Neural crest cell (in vitro differentiated cells): ENCODE measurements at regions not wholly inside any gene's neighbourhood (a gene's known extent, or its start where the extent isn't known, plus 50 kb on each side); places are given as distances from the start of the nearest gene placed in this dataset.

ENCODE experiments used
- DNase-seq: peaks from one replicate; pipeline ENCODE4 v3.0.0; 2021; ENCODE audit warnings: low read depth, mixed read lengths, low spot score
- H3K27ac Mint-ChIP-seq: one replicate; pipeline ENCODE4 v1.8.0; 2021; ENCODE audit warnings: mild to moderate bottlenecking, mixed read lengths; ENCODE audit not compliant: unreplicated experiment
- H3K27me3 Mint-ChIP-seq: 2 replicates; pipeline ENCODE4 v1.8.0; 2021; ENCODE audit warnings: low read depth, mild to moderate bottlenecking, mixed read lengths
- H3K36me3 Mint-ChIP-seq: 2 replicates; pipeline ENCODE4 v1.8.0; 2021; ENCODE audit warnings: low read depth, mild to moderate bottlenecking, mixed read lengths
- H3K4me1 Mint-ChIP-seq: 2 replicates; pipeline ENCODE4 v1.8.0; 2021; ENCODE audit warnings: mixed read lengths
- H3K4me3 Mint-ChIP-seq: one replicate; pipeline ENCODE4 v1.8.0; 2021; ENCODE audit warnings: mild to moderate bottlenecking, mixed read lengths
- H3K9me3 Mint-ChIP-seq: 2 replicates; pipeline ENCODE4 v1.8.0; 2021; ENCODE audit warnings: mixed read lengths
- CTCF ChIP-seq: fragments of 200-600 bp; sonication (generic); conservative IDR thresholded peaks from 2 replicates; pipeline ENCODE4 v1.5.0; 2021; ENCODE audit warnings: antibody characterized with exemption, mild to moderate bottlenecking

- H3K4me1 Mint-ChIP-seq: peaks cover 46% of the 10 kb centered on the region
- no peak for TF ChIP-seq CTCF
- no peaks in the 10 kb centered on the region for H3K9me3 Mint-ChIP-seq
- no peaks in the 10 kb centered on the region for H3K36me3 Mint-ChIP-seq
- H3K4me3 Mint-ChIP-seq: no peak overlapping the region
- H3K27ac Mint-ChIP-seq: no peak overlapping the region
- peaks cover 82% of the 10 kb centered on the region for H3K27me3 Mint-ChIP-seq
- DNase-seq: no peak
Observed at GRCh38 chr10:101294109-101294508, 59.9 kb upstream of the BTRC start.

GRCh38 chr10:101295261-101295660, 58.7 kb upstream of the BTRC start:
- peak overlapping the region; percentile 55 for H3K4me3 Mint-ChIP-seq
- no peak for DNase-seq
- H3K27ac Mint-ChIP-seq: no peak overlapping the region
- H3K36me3 Mint-ChIP-seq: no peaks in the 10 kb centered on the region
- TF ChIP-seq CTCF: no peak
- H3K9me3 Mint-ChIP-seq: no peaks in the 10 kb centered on the region
- H3K4me1 Mint-ChIP-seq: peaks cover 38% of the 10 kb centered on the region
- H3K27me3 Mint-ChIP-seq: peaks cover 76% of the 10 kb centered on the region

GRCh38 chr10:101297901-101298486, 56.0 kb upstream of the BTRC start:
- TF ChIP-seq CTCF: peak; percentile 91
- Mint-ChIP-seq H3K9me3 (no peaks in the 10 kb centered on the region), H3K27ac (no peak overlapping the region), H3K4me3 (peak overlapping the region; percentile 24), H3K4me1 (peaks cover 28% of the 10 kb centered on the region), H3K36me3 (no peaks in the 10 kb centered on the region), H3K27me3 (peaks cover 65% of the 10 kb centered on the region)
- peak; percentile 87 for DNase-seq

DNA sequence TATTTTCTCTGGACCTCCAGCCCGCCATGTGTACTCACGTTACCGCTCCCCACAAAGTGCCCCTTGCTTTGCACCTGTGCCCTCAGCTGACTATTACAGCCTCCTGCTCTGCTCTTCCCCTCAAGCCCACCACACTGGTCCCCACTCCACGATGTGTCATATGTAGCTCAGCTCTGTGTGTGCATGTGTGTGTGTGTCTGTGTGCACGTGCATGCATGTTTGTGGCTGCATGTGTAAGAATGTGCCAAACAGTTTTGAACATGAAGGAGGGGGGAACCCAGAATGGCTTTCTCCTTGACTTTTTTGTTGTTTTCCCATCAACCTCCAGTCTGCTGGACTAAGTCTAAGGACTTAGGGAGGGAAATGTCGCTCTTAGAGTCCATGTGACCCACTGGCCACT, 54.8 kb upstream of the BTRC start:
- Mint-ChIP-seq H3K27me3 (peaks cover 54% of the 10 kb centered on the region), H3K4me1 (peaks cover 34% of the 10 kb centered on the region), H3K4me3 (no peak overlapping the region), H3K27ac (no peak overlapping the region), H3K9me3 (no peaks in the 10 kb centered on the region), H3K36me3 (no peaks in the 10 kb centered on the region)
- TF ChIP-seq CTCF: no peak
- no peak for DNase-seq

- peak; percentile 56 for TF ChIP-seq CTCF
- no peak for DNase-seq
- H3K36me3 Mint-ChIP-seq: no peaks in the 10 kb centered on the region
- peaks cover 35% of the 10 kb centered on the region for H3K27me3 Mint-ChIP-seq
- H3K9me3 Mint-ChIP-seq: no peaks in the 10 kb centered on the region
- H3K4me3 Mint-ChIP-seq: no peak overlapping the region
- H3K4me1 Mint-ChIP-seq: peaks cover 35% of the 10 kb centered on the region
- no peak overlapping the region for H3K27ac Mint-ChIP-seq
Observed at GRCh38 chr10:101301111-101301731, 52.7 kb upstream of the BTRC start.
